ENCODE measurements at regions not wholly inside any gene's neighbourhood (a gene's known extent, or its start where the extent isn't known, plus 50 kb on each side); places are given as distances from the start of the nearest gene placed in this dataset.

- TF ChIP-seq CTCF (conservative IDR thresholded peaks at IDR 0.05 in 1 of 2, IDR thresholded peaks at IDR 0.05 in 1 of 2; ENCODE audit: low read depth in 1 of 2, low read length in 2 of 2) (no peak), EZH2 (IDR thresholded peaks at IDR 0.05; ENCODE audit: low read length, missing control alignments) (no peak)
Observed at GRCh38 chr10:85195596-85195995, 867.2 kb downstream of the CCSER2 start.

Measured in fibroblast of lung (primary cell).